IMR-90 (cell line): ENCODE measurements at regions not wholly inside any gene's neighbourhood (a gene's known extent, or its start where the extent isn't known, plus 50 kb on each side); places are given as distances from the start of the nearest gene placed in this dataset.
A peak's percentile ranks its signal among the peaks of the same experiment; 100 is the strongest.

Experiments
- ATAC-seq: fragments of 200-7000 bp; cut with Tn5 transposase; 2 replicates; pipeline ENCODE4 v1.9.1; 2020; ENCODE audit warnings: low read depth, mild to moderate bottlenecking, moderate library complexity
- BruUV-seq: library from RNA; stranded (reverse); fragments of 400-500 nt; replicated peaks from 2 replicates; lab custom pipeline; 2021; lab: Mats Ljungman, UMichigan
- CTCF ChIA-PET: fragments of 300-600 bp; formaldehyde crosslinking; extraction: SDS; loops from one replicate; lab custom pipeline; 2021; ENCODE audit warnings: antibody characterized with exemption; lab: Yijun Ruan, JAX
- POLR2A ChIA-PET: fragments of 300-600 bp; sonication (Branson Sonifier 250); formaldehyde crosslinking; loops from one replicate; lab custom pipeline; 2022; ENCODE audit warnings: antibody characterized with exemption; ENCODE audit not compliant: unreplicated experiment; lab: Charles Lee
- DNase-seq: peaks from one replicate; pipeline ENCODE4 v3.0.0; 2013
- H2AFZ ChIP-seq: replicated peaks from 2 replicates; pipeline ENCODE3; 2013; ENCODE audit warnings: low read length, mild to moderate bottlenecking; ENCODE audit not compliant: poor library complexity
- H2AK5ac ChIP-seq: 2 replicates; pipeline ENCODE4 v1.6.1; 2013; ENCODE audit warnings: low read depth, low read length, inconsistent platforms
- H2AK9ac ChIP-seq: replicated peaks from 2 replicates; pipeline ENCODE3; 2013; ENCODE audit warnings: mild to moderate bottlenecking, low read depth, low read length, moderate library complexity; ENCODE audit not compliant: poor library complexity
- H2BK120ac ChIP-seq: 2 replicates; pipeline ENCODE4 v1.6.1; 2013; ENCODE audit warnings: low read depth, low read length, inconsistent platforms
- H2BK15ac ChIP-seq: 3 replicates; pipeline ENCODE4 v1.6.1; 2013; ENCODE audit warnings: low read depth, low read length, inconsistent platforms
- H2BK20ac ChIP-seq: 2 replicates; pipeline ENCODE4 v1.6.1; 2013; ENCODE audit warnings: low read depth, mild to moderate bottlenecking, inconsistent platforms, low read length, moderate library complexity
- H2BK5ac ChIP-seq: 2 replicates; pipeline ENCODE4 v1.6.1; 2013; ENCODE audit warnings: mild to moderate bottlenecking, low read depth, low read length, inconsistent platforms; ENCODE audit not compliant: poor library complexity, severe bottlenecking
- H3K14ac ChIP-seq: replicated peaks from 2 replicates; pipeline ENCODE4 v1.6.1; 2013; ENCODE audit warnings: low read depth, low read length, inconsistent platforms
- H3K18ac ChIP-seq: 2 replicates; pipeline ENCODE4 v1.6.1; 2013; ENCODE audit warnings: low read depth, low read length, control low read depth
- H3K23ac ChIP-seq: 2 replicates; pipeline ENCODE4 v1.6.1; 2013; ENCODE audit warnings: low read depth, low read length, inconsistent platforms
- H3K27ac ChIP-seq: 2 replicates; pipeline ENCODE4 v1.5.1; 2013; ENCODE audit warnings: mild to moderate bottlenecking, control low read depth, low read length; ENCODE audit not compliant: insufficient read depth
- H3K27me3 ChIP-seq: 2 replicates; pipeline ENCODE4 v1.6.1; 2013; ENCODE audit warnings: low read length; ENCODE audit not compliant: control insufficient read depth, insufficient read depth
- H3K36me3 ChIP-seq: 2 replicates; pipeline ENCODE4 v1.6.1; 2013; ENCODE audit warnings: low read length, mixed read lengths; ENCODE audit not compliant: control insufficient read depth, insufficient read depth
- H3K4ac ChIP-seq: 2 replicates; pipeline ENCODE4 v1.6.1; 2013; ENCODE audit warnings: low read depth, low read length, inconsistent platforms
- H3K4me1 ChIP-seq: 2 replicates; pipeline ENCODE4 v1.6.1; 2013; ENCODE audit warnings: low read length, mixed read lengths; ENCODE audit not compliant: control insufficient read depth, insufficient read depth
- H3K4me2 ChIP-seq: 2 replicates; pipeline ENCODE4 v1.6.1; 2013; ENCODE audit warnings: low read depth, mild to moderate bottlenecking, control low read depth, low read length, moderate library complexity
- H3K4me3 ChIP-seq: 2 replicates; pipeline ENCODE4 v1.5.1; 2013; ENCODE audit warnings: low read depth, mild to moderate bottlenecking, control low read depth, low read length, moderate library complexity; ENCODE audit not compliant: insufficient read depth
- H3K56ac ChIP-seq: 2 replicates; pipeline ENCODE4 v1.6.1; 2013; ENCODE audit warnings: low read length, inconsistent platforms; ENCODE audit not compliant: insufficient read depth; ENCODE audit errors: extremely low read depth
- H3K79me1 ChIP-seq, 2 experiments: 2 replicates each; pipeline ENCODE4 v1.6.1; 2013; ENCODE audit warnings: low read length in 2 of 2, inconsistent platforms in 1 of 2, low read depth in 1 of 2
- H3K9ac ChIP-seq: 2 replicates; pipeline ENCODE4 v1.6.1; 2013; ENCODE audit warnings: low read depth, low read length, control low read depth
- H3K9me1 ChIP-seq: 2 replicates; pipeline ENCODE4 v1.6.1; 2013; ENCODE audit warnings: low read length, inconsistent platforms; ENCODE audit not compliant: insufficient read depth
- H3K9me3 ChIP-seq: 2 replicates; pipeline ENCODE4 v1.6.1; 2013; ENCODE audit warnings: low read length; ENCODE audit not compliant: control insufficient read depth, insufficient read depth
- H4K20me1 ChIP-seq: 2 replicates; pipeline ENCODE4 v1.6.1; 2013; ENCODE audit warnings: low read length, inconsistent platforms; ENCODE audit not compliant: insufficient read depth
- H4K5ac ChIP-seq: 2 replicates; pipeline ENCODE4 v1.6.1; 2013; ENCODE audit warnings: mild to moderate bottlenecking, low read depth, low read length, control low read depth
- H4K8ac ChIP-seq, 2 experiments: 2 replicates each; pipeline ENCODE4 v1.6.1; 2013; ENCODE audit warnings: low read depth in 2 of 2, low read length in 2 of 2, control low read depth in 1 of 2, inconsistent platforms in 1 of 2
- H4K91ac ChIP-seq: 2 replicates; pipeline ENCODE4 v1.6.1; 2013; ENCODE audit warnings: low read depth, low read length, inconsistent platforms; ENCODE audit not compliant: insufficient read depth
- BHLHE40 ChIP-seq: fragments of 150-350 bp; IDR thresholded peaks from 2 replicates; pipeline ENCODE4 v1.6.1; 2016; ENCODE audit warnings: mild to moderate bottlenecking, low read depth, low read length
- CHD1 ChIP-seq: IDR thresholded peaks from 2 replicates; pipeline ENCODE4 v1.6.1; 2012; ENCODE audit warnings: low read depth, low read length, improper control_type of control experiment
- MAFK ChIP-seq: IDR thresholded peaks from 2 replicates; pipeline ENCODE4 v1.6.1; 2012; ENCODE audit warnings: low read depth, low read length, improper control_type of control experiment
- MXI1 ChIP-seq: IDR thresholded peaks from 2 replicates; pipeline ENCODE4 v1.6.1; 2012; ENCODE audit warnings: low read depth, mild to moderate bottlenecking, low read length, moderate library complexity, borderline replicate concordance
- NFE2L2 ChIP-seq: fragments of 150-350 bp; IDR thresholded peaks from 2 replicates; pipeline ENCODE4 v1.6.1; 2016; ENCODE audit warnings: low read depth, mild to moderate bottlenecking, low read length
- POLR2A ChIP-seq: IDR thresholded peaks from 2 replicates; pipeline ENCODE4 v1.6.1; 2012; ENCODE audit warnings: mild to moderate bottlenecking, low read depth, low read length
- RAD21 ChIP-seq: IDR thresholded peaks from 2 replicates; pipeline ENCODE4 v1.6.1; 2012; ENCODE audit warnings: low read length, improper control_type of control experiment
- RFX5 ChIP-seq: IDR thresholded peaks from 2 replicates; pipeline ENCODE4 v1.8.0; 2012; ENCODE audit warnings: low read depth, mild to moderate bottlenecking, low read length, moderate library complexity
- USF2 ChIP-seq: fragments of 150-350 bp; IDR thresholded peaks from 2 replicates; pipeline ENCODE4 v1.6.1; 2017; ENCODE audit warnings: mild to moderate bottlenecking, antibody characterized with exemption, low read length, low read depth
- WGBS, 2 experiments: methylation state at CpG; one replicate each; pipeline versions ENCODE4 v1.1.5 to v1.1.7; 2013; ENCODE audit warnings: missing lambda C conversion rate in 2 of 2; ENCODE audit not compliant: insufficient read length in 1 of 2; ENCODE audit errors: extremely low coverage in 2 of 2; 5-methylcytosine and 5-hydroxymethylcytosine counted together
- dilution Hi-C: fragments of 300-500 bp; cut with HindIII; formaldehyde crosslinking; loops from one replicate; pipeline ENCODE4 v1.14.3; 2018; ENCODE audit warnings: low sequenced_read_pairs; ENCODE audit not compliant: unreplicated experiment
- in situ Hi-C: fragments of 300-500 bp; cut with MboI; formaldehyde crosslinking; loops from 3 replicates; pipeline ENCODE4 v1.14.3; 2019; ENCODE audit warnings: low sequenced_read_pairs, inconsistent platforms, mixed read lengths
- intact Hi-C: fragments of 100-400 bp; cut with micrococcal nuclease; formaldehyde crosslinking; loops from 2 replicates; pipeline ENCODE4 v1.10.0; 2022
- TF ChIP-seq, protein P1 (sequence below): fragments of 150-350 bp; IDR thresholded peaks from 2 replicates; pipeline ENCODE4 v1.6.1; 2016; ENCODE audit warnings: low read depth, mild to moderate bottlenecking, low read length, moderate library complexity, borderline replicate concordance

- TF ChIP-seq RFX5 = no peak
Observed at GRCh38 chr2:238727585-238728329, 120.1 kb upstream of the TWIST2 start (continued).

DNA sequence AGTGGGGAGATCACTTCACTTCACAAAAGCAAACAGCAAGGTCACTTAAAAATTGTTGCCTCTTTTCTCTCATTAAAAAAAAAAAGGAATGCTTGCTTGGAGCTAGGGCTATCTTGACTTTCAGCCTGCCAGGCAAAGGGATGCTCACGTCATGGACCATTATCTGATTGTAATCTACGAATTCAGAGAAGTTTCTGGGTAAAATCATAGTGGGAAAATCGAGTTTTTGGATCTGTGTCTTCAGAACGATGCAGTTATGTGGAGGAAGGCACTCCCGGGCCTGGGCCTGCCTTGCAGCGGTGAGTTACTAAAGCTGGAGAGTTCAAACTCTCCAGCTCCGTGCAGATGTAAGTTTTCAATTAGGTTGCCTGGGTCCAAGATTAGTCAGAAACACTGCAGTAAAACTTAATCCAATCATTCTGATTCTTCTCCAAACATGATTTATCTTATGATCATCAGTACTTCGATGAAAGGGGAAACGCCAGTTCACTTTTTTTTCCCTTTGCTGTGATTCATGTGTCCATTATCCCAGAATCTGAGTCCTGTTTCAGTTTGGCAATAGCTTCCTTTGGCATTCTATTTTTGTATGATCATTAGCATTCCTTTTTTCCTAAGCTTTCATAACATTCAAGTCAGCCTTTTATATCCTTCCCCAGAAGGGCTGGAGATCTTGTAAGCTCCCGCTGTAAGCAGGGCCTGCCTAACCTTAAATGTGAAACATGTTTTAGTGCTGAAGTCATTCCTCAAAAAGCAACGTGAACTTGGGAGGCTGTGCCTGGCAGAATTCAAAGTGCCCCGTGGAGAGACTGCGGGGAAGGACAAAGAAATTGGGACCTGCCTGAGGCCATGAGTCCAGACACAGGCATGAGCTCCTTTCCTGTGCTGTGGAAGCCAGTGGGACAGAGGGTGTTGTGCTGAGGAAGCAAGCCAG is 119.3 kb upstream of the TWIST2 start:
- peak; percentile 76 for DNase-seq
- Histone ChIP-seq H2BK15ac (peak overlapping the region; percentile 1; the same call in 1 of the 3 replicates), H3K9me1 (peaks cover 8% of the 10 kb centered on the region; the same call in 1 of the 2 replicates), H3K9me3 (peaks cover 4% of the 10 kb centered on the region; the same call in 1 of the 2 replicates), H4K91ac (no peak overlapping the region; the same call in 1 of the 2 replicates), H3K79me1 (no peaks in the 10 kb centered on the region), H3K4me1 (peaks cover 19% of the 10 kb centered on the region; the same call in 1 of the 2 replicates), H3K23ac (no peak overlapping the region), H2AK5ac (peak overlapping the region; percentile 28; the same call in 1 of the 2 replicates), H3K56ac (no peak overlapping the region), H2BK120ac (peak overlapping the region; percentile 30; the same call in 1 of the 2 replicates), H2BK5ac (no peak overlapping the region), H2AFZ (peak overlapping the region; percentile 46), H3K36me3 (no peaks in the 10 kb centered on the region), H3K27me3 (peaks cover 2% of the 10 kb centered on the region; the same call in 1 of the 2 replicates), H4K20me1 (no peaks in the 10 kb centered on the region), H3K4ac (peak overlapping the region; percentile 2; the same call in 1 of the 2 replicates), H3K9ac (peak overlapping the region; percentile 51), H3K4me3 (no peak overlapping the region), H3K14ac (0 out of 2 replicates have a peak overlapping the region, but pooled peaks have one; percentile 1), H3K4me2 (peak overlapping the region; percentile 25), H4K5ac (peak overlapping the region; percentile 35; the same call in 1 of the 2 replicates), H3K18ac (peak overlapping the region; percentile 64; the same call in 1 of the 2 replicates), H3K27ac (peak overlapping the region; percentile 98; the same call in 1 of the 2 replicates), H2BK20ac (peak overlapping the region; percentile 24; the same call in 1 of the 2 replicates), H2AK9ac (no peak overlapping the region), H4K8ac (peak overlapping the region; percentile 20 to 26; a peak in 1 of 4 replicates)
- TF ChIP-seq CHD1 = no peak
- no peak for TF ChIP-seq USF2
- TF ChIP-seq BHLHE40 = no peak
- TF ChIP-seq RFX5 = no peak
- no peak for TF ChIP-seq MXI1
- TF ChIP-seq RAD21 = no peak
- TF ChIP-seq, protein P1, sequence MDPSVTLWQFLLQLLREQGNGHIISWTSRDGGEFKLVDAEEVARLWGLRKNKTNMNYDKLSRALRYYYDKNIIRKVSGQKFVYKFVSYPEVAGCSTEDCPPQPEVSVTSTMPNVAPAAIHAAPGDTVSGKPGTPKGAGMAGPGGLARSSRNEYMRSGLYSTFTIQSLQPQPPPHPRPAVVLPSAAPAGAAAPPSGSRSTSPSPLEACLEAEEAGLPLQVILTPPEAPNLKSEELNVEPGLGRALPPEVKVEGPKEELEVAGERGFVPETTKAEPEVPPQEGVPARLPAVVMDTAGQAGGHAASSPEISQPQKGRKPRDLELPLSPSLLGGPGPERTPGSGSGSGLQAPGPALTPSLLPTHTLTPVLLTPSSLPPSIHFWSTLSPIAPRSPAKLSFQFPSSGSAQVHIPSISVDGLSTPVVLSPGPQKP = no peak
- no peak for TF ChIP-seq NFE2L2
- no peak for TF ChIP-seq MAFK
- TF ChIP-seq POLR2A = no peak
- no TSS peak for BruUV-seq
- dilution Hi-C loops = no loop called here
- ATAC-seq = peak; percentile 89
- ChIA-PET POLR2A (interaction anchor here (0.7 kb wide), 1 partner anchor 301 kb away, joined by 3 read pairs; no protein-coding TSS in a partner anchor), CTCF (interaction anchor here (0.6 to 1.2 kb wide), 3 partner anchors 78 to 372 kb away, joined by 3 read pairs; no protein-coding TSS in a partner anchor)
- 18% methylated on average over 5 of the region's 13 CpGs; no CpG with 5 or more reads in 1 of the 2 experiments for WGBS, 2 experiments
- intact Hi-C loops = loop anchor here (10.0 kb wide), 3 partner anchors 246 to 354 kb away; no protein-coding TSS in a partner anchor
- in situ Hi-C loops = no loop called here
